LNCaP clone FGC (cell line): ENCODE measurements at regions not wholly inside any gene's neighbourhood (a gene's known extent, or its start where the extent isn't known, plus 50 kb on each side); places are given as distances from the start of the nearest gene placed in this dataset.

Experiments
- DNase-seq: peaks from one replicate; pipeline ENCODE4 v3.0.0-alpha.2; 2011; ENCODE audit warnings: low read depth
- H3K4me3 ChIP-seq: 2 replicates; pipeline ENCODE4 v1.5.1; 2011; ENCODE audit warnings: mild to moderate bottlenecking, low read depth, low read length, control low read depth
- CTCF ChIP-seq: IDR thresholded peaks from 2 replicates; pipeline ENCODE4 v1.5.1; 2012; ENCODE audit warnings: mild to moderate bottlenecking; ENCODE audit not compliant: control insufficient read depth, insufficient read depth; ENCODE audit errors: extremely low read depth

DNA sequence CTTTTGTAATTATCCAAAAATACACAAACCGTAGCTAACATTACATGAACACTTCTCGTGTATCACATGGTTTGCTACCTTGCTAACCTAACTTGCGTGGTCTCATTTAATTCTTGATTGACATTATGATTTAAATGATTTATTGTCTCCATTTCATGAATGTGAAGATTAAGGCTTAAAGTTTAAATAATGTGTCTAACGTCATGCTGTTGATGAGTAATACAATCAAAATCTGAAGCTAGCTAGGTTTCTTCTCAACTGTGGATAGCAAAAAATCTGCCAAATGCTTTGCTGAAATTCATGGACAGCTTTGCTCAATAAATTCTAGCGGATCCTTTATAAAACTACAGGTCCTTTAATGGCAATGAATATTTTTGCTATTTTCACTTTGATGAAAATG, 274.1 kb upstream of the MC4R start:
- H3K4me3 ChIP-seq = no peak overlapping the region
- TF ChIP-seq CTCF = no peak
- no peak for DNase-seq

- no peak overlapping the region for H3K4me3 ChIP-seq
- TF ChIP-seq CTCF = no peak
- DNase-seq = no peak
Measured at GRCh38 chr18:60649107-60649506, 276.5 kb upstream of the MC4R start.

DNA sequence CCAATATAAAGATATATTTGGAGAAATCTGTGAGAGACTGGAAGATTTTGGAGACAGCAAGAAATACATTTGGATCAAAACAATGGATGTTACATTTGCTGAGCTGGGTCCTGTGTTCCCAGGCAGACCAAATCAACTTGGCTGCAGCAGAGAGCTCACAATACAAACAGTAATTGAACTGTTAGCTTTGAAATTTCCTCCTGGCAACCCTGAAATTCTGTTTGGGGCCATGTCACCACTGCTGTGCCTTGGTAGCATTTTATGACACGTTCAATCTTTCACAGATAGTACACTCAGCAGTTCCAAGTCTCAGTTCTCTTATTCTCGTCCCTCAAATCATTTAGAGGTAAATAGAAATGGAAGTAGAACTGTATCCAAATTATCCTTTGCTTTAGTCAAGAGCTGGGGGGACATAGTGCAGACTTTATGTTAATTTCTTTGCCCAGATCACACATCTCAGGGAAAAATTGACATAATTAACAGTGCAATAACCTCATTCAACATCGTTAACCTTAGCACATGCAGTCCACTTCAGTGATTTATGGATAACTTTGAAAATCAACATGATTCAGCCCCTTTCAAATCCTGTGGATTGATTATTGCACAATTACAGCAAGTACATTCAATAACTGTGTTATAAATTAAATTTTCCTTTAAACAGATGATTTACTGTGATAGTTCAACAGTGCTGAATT, 277.4 kb upstream of the MC4R start:
- DNase-seq = no peak
- TF ChIP-seq CTCF = no peak
- H3K4me3 ChIP-seq = no peak overlapping the region

- no peak for DNase-seq
Measured at GRCh38 chr18:60654298-60654697, 281.7 kb upstream of the MC4R start.

GRCh38 chr18:60656553-60656952, 284.0 kb upstream of the MC4R start:
- no peak for DNase-seq
- H3K4me3 ChIP-seq = no peak overlapping the region
- TF ChIP-seq CTCF = no peak

More at GRCh38 chr18:60654298-60654697, 281.7 kb upstream of the MC4R start:
- TF ChIP-seq CTCF = no peak
- H3K4me3 ChIP-seq = no peak overlapping the region

- DNase-seq = no peak
- TF ChIP-seq CTCF = no peak
- no peak overlapping the region for H3K4me3 ChIP-seq
Measured at GRCh38 chr18:60662491-60662890, 289.9 kb upstream of the MC4R start.

DNA sequence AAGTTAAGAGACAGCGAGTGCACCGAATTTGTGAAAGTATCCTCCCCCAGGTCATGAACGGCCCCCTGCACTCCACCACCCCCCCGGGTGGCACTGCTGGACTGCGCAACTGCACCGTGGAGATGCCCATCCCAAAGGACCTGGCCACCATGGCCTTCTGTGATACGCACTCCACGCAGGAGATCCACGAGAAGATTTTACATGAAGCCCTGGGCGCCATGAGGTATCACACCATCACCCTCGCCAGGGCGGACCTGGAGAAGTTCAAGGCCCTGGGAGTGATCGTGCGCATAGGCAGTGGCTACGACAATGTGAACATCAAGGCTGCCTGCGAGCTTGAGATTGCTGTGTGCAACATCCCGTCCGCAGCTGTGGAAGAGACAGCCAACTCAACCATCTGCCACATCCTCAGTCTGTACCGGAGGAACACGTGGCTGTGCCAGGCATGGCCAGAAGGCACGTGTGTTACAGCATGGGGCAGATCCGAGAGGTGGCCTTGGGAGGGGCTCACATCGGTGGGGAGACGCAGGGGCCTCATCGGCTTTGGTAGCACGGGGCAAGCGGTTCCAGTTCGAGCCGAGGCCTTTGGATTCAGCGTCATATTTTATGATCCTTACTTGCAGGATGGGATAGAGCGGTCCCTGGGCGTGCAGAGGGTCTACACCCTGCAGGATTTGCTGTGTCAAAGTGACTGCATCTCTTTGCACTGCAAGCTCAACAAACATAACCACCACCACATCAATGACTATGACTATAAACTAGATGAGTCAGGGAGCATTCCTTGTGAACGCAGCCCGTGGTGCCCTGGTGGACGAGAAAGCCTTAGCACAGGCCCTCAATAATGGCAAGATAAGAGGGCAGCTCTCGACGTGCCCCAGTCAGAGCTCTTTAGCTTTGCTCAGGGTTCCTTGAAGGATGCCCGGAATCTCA, 290.8 kb upstream of the MC4R start:
- H3K4me3 ChIP-seq = no peak overlapping the region
- no peak for DNase-seq
- no peak for TF ChIP-seq CTCF
